Suprapubic skin (tissue), 4 donors: ENCODE measurements at regions not wholly inside any gene's neighbourhood (a gene's known extent, or its start where the extent isn't known, plus 50 kb on each side); places are given as distances from the start of the nearest gene placed in this dataset.

Source experiments
- DNase-seq, 2 donors: peaks; one replicate each; pipeline ENCODE4 v3.0.0-alpha.2; 2019; ENCODE audit warnings: low spot score in 2 of 2
- H3K27ac ChIP-seq: fragments of 200-600 bp; sonication (generic); one replicate; pipeline ENCODE4 v1.5.1; 2019
- H3K27me3 ChIP-seq: fragments of 200-600 bp; sonication (generic); one replicate; pipeline ENCODE4 v1.5.1; 2019
- H3K36me3 ChIP-seq: fragments of 200-600 bp; sonication (generic); one replicate; pipeline ENCODE4 v1.5.1; 2019
- H3K4me1 ChIP-seq: fragments of 200-600 bp; sonication (generic); one replicate; pipeline ENCODE4 v1.5.1; 2019
- H3K4me3 ChIP-seq: fragments of 200-600 bp; sonication (generic); one replicate; pipeline ENCODE4 v1.5.1; 2019; ENCODE audit warnings: mild to moderate bottlenecking
- H3K9me3 ChIP-seq: fragments of 200-600 bp; sonication (generic); one replicate; pipeline ENCODE4 v1.5.1; 2019
- EP300 ChIP-seq: sonication (generic); formaldehyde crosslinking; IDR thresholded peaks from one replicate; pipeline ENCODE4 v1.6.1; 2017; ENCODE audit warnings: antibody characterized with exemption
- POLR2A ChIP-seq, 2 donors: fragments of 450-650 bp; IDR thresholded peaks; one replicate each; pipeline ENCODE4 v1.6.1; 2017; ENCODE audit warnings: antibody characterized with exemption in 2 of 2, mild to moderate bottlenecking in 2 of 2, moderate library complexity in 2 of 2
- POLR2AphosphoS5 ChIP-seq, 3 donors: sonication (generic); formaldehyde crosslinking; IDR thresholded peaks; one replicate each; pipeline ENCODE4 v1.6.1; 2017; ENCODE audit warnings: antibody characterized with exemption in 3 of 3
- WGBS: methylation state at CpG from one replicate; pipeline ENCODE4 v1.1.5; 2018; 5-methylcytosine and 5-hydroxymethylcytosine counted together
- TF ChIP-seq, protein P1 (sequence below), 2 donors: fragments of 200-600 bp in 1 of 2; fragments of 450-650 bp in 1 of 2; sonication (generic) in 1 of 2; IDR thresholded peaks; one replicate each; pipeline ENCODE4 v1.5.1; 2016 to 2019; ENCODE audit warnings: antibody characterized with exemption in 2 of 2, mild to moderate bottlenecking in 1 of 2, moderate library complexity in 1 of 2

DNA sequence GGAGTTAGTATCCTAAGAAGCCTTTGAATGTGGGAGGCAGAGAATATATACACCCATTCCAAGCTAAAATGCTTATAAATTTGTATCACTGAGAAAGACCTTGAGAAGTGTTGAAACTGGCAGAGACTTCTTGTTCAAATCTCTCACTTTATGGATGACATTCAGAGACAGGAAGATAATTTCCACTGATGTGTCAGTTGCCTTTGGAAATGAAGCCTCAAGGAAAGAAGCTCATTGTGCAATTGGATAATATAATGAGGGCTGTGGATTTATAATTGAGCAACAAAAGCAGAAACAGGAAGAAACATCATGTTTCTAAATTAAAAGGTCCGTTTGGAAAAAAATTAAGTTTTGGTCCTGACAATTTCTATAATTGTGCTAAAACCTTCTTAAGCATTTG lies 789.9 kb upstream of the IGFBP3 start:
- Histone ChIP-seq H3K4me3 (no peak overlapping the region), H3K9me3 (no peaks in the 10 kb centered on the region), H3K4me1 (peaks cover 4% of the 10 kb centered on the region), H3K36me3 (no peaks in the 10 kb centered on the region), H3K27ac (no peak overlapping the region), H3K27me3 (no peaks in the 10 kb centered on the region)
- no peak for DNase-seq
- 36% methylated on average over 1 of the region's 1 CpG for WGBS
- no peak for TF ChIP-seq POLR2A (IDR thresholded peaks at IDR 0.05)
- no peak for TF ChIP-seq EP300

DNA sequence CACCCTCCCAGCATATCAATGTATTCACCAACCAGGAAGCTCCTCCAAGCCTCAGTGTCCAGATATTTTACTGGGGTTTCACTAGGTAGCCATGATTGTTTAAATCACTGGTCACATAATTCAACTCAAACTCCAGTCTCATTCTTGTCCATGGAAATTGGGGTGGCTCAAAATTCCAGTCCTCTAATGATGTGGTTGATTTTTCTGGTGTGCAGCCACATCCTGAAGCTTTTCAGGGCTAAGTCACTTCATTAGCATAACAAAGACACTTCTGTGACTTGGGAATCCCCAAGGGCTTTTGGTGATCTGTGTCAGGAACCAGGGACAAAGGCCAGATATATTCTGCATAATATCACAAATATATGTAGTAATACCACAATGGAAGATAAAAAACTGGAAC lies 786.9 kb upstream of the IGFBP3 start:
- Histone ChIP-seq H3K27me3 (no peaks in the 10 kb centered on the region), H3K36me3 (no peaks in the 10 kb centered on the region), H3K27ac (no peak overlapping the region), H3K9me3 (no peaks in the 10 kb centered on the region), H3K4me1 (peaks cover 4% of the 10 kb centered on the region), H3K4me3 (no peak overlapping the region)
- no peak for DNase-seq
- TF ChIP-seq POLR2AphosphoS5 (IDR thresholded peaks at IDR 0.05) (no peak), EP300 (no peak), POLR2A (IDR thresholded peaks at IDR 0.05) (no peak)
- TF ChIP-seq, protein P1, sequence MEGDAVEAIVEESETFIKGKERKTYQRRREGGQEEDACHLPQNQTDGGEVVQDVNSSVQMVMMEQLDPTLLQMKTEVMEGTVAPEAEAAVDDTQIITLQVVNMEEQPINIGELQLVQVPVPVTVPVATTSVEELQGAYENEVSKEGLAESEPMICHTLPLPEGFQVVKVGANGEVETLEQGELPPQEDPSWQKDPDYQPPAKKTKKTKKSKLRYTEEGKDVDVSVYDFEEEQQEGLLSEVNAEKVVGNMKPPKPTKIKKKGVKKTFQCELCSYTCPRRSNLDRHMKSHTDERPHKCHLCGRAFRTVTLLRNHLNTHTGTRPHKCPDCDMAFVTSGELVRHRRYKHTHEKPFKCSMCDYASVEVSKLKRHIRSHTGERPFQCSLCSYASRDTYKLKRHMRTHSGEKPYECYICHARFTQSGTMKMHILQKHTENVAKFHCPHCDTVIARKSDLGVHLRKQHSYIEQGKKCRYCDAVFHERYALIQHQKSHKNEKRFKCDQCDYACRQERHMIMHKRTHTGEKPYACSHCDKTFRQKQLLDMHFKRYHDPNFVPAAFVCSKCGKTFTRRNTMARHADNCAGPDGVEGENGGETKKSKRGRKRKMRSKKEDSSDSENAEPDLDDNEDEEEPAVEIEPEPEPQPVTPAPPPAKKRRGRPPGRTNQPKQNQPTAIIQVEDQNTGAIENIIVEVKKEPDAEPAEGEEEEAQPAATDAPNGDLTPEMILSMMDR (IDR thresholded peaks at IDR 0.05): no peak

DNA sequence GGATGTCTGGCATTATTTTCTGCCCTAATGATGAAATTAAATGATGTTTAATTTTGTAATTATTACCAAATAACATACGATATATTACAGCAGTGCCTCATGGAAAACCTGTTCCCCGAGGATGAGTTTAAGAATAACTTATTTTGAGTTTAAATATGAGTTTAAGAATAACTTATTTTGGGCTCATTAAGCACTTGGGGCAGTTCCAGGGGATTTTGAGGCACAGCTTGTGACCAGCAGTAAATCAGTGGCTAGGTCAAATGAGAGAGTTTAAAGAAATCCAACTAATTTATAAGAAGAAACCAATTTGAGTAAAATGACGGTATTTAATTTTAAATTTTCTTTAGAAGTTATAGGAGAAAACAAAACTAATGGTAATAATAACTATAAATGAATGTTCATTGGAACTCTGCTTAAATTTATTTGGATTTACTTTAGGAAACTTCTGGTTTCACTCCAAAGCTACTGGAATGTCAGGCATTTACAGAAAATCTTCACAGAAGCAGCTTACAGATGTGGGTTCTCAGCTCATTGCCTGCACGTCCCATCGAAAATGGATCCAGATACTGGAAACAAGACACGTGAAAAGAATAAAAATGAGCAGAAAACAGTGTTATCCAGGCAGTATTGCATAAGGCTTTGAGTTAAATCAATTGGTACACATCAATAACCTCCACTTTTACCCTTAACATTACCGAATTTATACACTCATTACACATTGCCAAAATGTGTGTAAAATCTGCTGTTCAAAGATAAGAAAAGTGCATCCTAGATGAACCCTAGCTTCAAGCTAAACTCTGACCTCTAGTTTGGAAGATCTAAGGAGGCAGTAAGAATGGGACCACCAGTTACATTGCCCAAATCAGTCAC lies 784.5 kb upstream of the IGFBP3 start:
- WGBS: 47% methylated on average over 7 of the region's 7 CpGs
- Histone ChIP-seq H3K27me3 (no peaks in the 10 kb centered on the region), H3K9me3 (no peaks in the 10 kb centered on the region), H3K4me3 (no peak overlapping the region), H3K4me1 (no peaks in the 10 kb centered on the region), H3K27ac (no peak overlapping the region), H3K36me3 (no peaks in the 10 kb centered on the region)
- no peak for TF ChIP-seq POLR2AphosphoS5 (IDR thresholded peaks at IDR 0.05)
- no peak for TF ChIP-seq POLR2A (IDR thresholded peaks at IDR 0.05)
- TF ChIP-seq, protein P1 (IDR thresholded peaks at IDR 0.05): no peak
- TF ChIP-seq EP300: no peak
- no peak for DNase-seq

DNA sequence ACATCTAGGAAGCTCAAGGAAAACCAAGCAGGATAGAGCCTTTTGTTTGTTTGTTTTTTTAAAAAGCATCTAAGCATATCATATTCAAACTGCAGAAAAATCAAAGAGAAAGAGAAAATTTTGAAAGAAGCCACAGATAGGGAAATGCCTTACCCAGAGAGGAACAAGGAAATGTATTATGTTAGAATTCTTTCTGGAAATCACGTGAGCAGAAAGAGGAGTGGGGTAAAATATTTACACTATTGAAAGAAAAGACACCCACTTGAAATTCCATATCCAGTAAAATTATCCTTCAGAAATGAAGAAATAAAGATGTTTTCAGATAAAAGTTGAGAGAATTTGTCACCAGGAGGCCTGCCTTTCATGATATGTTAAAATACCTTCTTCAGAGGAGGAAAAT lies 775.7 kb upstream of the IGFBP3 start:
- Histone ChIP-seq H3K27me3 (no peaks in the 10 kb centered on the region), H3K4me3 (no peak overlapping the region), H3K4me1 (no peaks in the 10 kb centered on the region), H3K36me3 (no peaks in the 10 kb centered on the region), H3K9me3 (no peaks in the 10 kb centered on the region), H3K27ac (no peak overlapping the region)
- no peak for TF ChIP-seq POLR2AphosphoS5 (IDR thresholded peaks at IDR 0.05)
- TF ChIP-seq, protein P1 (IDR thresholded peaks at IDR 0.05): no peak
- TF ChIP-seq POLR2A (IDR thresholded peaks at IDR 0.05): no peak
- TF ChIP-seq EP300: no peak
- WGBS: 74% methylated on average over 1 of the region's 1 CpG
- no peak for DNase-seq

DNA sequence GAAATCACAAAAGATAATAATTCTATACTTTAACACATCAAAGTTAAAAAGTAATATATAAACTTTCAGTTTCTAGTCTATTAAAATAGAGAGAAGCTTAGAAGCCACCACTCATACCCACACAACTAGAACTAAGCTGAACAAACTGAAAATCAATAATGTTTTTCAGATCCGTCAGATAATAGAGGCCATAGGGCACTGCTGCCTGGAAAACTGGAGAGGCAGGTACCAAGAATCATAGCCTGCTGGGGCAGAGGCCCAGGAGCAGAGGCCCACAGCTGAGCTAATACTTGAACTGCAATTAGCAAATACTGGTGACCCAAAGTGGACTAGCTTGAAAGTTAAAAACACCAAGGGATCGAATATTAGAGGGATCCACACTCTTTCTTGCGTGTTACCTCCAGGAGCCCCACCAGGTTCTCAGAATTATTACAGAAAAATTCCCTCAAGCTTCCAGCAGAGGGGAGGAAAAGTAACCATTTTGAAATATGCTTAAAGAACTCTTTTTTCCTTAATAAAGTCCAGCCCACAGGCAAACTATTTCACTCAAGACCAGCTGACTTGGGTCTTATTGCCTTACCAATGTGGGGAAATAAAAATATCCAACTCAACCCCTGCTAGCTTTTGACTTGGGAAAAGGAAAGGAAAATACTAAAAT lies 774.1 kb upstream of the IGFBP3 start:
- no peak for TF ChIP-seq EP300
- WGBS: 86% methylated on average over 3 of the region's 3 CpGs
- H3K4me3 ChIP-seq: no peak overlapping the region
- DNase-seq: no peak
- no peak overlapping the region for H3K27ac ChIP-seq
- no peaks in the 10 kb centered on the region for H3K9me3 ChIP-seq
- no peaks in the 10 kb centered on the region for H3K4me1 ChIP-seq
- H3K36me3 ChIP-seq: no peaks in the 10 kb centered on the region
- H3K27me3 ChIP-seq: no peaks in the 10 kb centered on the region

DNA sequence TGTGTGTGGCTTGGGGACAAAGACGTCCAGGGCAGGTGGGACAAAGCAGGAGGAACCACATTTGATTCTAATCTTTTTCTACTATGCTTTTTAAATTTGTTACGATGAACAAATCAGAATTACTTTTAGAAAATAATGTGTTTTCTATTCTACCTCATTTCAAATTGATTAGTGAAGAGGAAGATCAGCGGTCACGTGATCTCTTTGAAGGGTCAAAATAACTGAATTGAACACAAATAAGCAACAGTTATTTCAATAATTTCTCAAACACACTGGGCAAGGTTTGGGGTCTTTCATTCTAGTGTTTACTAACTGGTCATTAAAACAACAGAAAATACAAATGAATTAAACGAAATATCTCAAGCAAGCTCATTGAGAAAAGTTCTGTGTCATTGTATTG lies 773.0 kb upstream of the IGFBP3 start:
- H3K9me3 ChIP-seq: no peaks in the 10 kb centered on the region
- H3K36me3 ChIP-seq: no peaks in the 10 kb centered on the region
- H3K4me3 ChIP-seq: no peak overlapping the region
- no peaks in the 10 kb centered on the region for H3K4me1 ChIP-seq
- no peak for DNase-seq
- TF ChIP-seq EP300 (no peak), POLR2AphosphoS5 (IDR thresholded peaks at IDR 0.05) (no peak)
- TF ChIP-seq, protein P1 (IDR thresholded peaks at IDR 0.05): no peak
- 75% methylated on average over 5 of the region's 5 CpGs for WGBS
- H3K27ac ChIP-seq: no peak overlapping the region
- no peaks in the 10 kb centered on the region for H3K27me3 ChIP-seq
